GM19351 (cell line): ENCODE measurements at regions not wholly inside any gene's neighbourhood (a gene's known extent, or its start where the extent isn't known, plus 50 kb on each side); places are given as distances from the start of the nearest gene placed in this dataset.

ENCODE experiments used
- ATAC-seq: cut with Tn5 transposase; IDR thresholded peaks from one replicate; pipeline ENCODE4 v1.9.1; 2021; ENCODE audit warnings: mild to moderate bottlenecking, moderate library complexity; ENCODE audit not compliant: unreplicated experiment

DNA sequence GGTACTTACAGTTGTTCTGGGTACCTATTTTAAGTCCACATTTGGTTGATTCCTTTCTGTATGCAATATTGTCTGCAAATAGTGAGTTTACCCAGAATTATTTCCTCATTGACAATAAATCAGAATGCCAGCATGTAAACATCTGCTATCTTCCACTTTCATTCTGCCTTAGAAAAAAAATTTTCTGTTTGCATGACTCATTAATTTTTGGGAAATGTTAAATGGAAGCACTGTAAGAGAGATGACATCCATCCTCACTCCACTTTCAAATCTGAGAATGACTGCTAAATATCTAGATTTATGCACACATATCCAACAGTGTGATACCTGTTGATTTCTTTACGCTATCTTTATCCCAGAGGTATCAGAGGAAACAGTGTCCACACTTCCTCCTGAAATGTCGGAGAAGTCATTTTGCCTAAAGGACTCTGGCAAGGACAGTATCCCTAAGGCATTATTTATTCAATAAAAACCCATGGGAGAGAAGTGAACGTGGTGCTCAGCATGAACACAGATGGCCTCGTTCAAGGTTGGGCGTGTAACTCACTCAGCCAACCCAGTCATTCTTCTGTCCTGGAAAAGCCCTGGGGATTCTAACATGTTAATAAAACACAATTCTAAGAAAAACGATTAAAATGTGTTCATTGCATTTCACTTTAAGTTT, 780.9 kb downstream of the QKI start:
- no peak for ATAC-seq

DNA sequence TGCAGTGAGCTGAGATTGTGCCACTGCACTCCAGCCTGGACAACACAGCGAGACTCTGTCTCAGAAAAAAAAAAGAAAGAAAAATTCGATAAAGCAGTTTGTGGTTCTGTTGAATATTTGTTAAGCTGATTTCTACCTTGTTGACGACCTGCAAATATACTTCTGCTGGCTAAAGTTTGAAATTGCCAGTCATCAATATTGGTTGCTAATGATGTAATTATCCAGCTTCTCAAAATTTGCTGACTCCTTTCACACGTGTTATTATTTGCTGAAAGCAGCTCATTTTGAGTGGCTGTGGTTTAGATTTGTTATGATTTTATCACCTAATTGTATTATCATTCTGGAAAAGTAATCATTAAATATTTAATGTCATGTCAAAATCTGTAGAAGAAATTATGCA, 774.3 kb downstream of the QKI start:
- no peak for ATAC-seq

- no peak for ATAC-seq
Observed at GRCh38 chr6:164185471-164185871, 771.0 kb downstream of the QKI start.

- ATAC-seq = no peak
Observed at GRCh38 chr6:164184410-164184809, 769.9 kb downstream of the QKI start.

DNA sequence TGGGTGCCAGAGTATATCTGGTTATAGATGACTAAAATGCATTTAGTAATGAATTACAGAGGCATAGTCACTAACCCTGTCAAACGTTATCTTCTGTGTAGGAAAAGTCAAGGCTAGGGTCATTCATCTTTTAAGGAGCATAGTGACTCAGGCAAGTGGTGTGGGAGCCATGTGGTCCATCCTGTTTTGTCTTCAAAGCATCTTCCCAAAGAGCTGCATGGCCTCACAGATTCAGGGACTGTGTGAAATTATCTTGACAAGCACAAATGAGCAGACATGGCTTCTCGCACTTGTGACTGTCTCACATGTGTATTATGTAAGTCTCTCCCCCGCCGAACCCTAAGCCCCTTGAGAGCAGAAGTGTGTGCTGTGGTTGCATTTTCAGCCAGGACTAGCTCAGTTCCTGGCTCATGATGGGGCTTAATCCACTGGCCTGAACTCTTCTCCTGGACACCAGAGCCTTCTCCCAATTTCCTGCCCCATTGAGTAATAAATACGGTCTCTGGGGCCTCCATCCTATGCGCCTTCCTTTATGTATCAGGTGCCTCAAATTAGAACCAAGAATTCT, 769.1 kb downstream of the QKI start:
- ATAC-seq = no peak

DNA sequence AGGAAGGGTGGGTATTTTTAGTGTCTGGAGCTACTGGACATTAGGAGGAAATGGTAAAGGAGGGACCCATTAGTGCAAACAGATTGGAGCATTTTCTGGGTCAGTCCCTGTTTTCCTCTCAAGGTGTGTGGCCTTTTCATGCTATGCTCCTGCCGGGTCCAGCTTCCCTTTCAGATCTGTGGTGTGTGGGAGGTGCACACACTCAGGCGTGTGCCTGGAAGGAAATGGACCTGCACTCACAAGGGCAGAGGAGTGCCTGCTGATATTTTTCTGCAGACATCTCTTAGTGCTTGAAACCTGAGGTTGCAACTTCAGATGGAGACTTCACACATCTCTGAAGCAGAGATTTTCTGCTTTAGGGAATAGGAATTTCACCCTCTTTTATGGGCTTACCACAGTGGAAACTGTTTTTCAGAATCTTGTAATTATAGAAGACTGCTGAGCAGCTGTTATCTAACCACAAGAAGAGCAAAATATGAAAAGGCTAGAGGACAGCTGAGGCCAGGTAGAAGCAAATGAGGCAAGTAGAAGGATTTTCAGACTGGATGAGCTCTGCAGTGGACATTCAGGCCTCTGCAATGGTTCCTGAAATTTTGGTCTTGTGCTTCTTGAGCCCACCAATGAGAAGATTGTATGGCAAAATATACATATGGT, 764.3 kb downstream of the QKI start:
- no peak for ATAC-seq

- no peak for ATAC-seq
Observed at GRCh38 chr6:164169355-164169754, 754.8 kb downstream of the QKI start.

DNA sequence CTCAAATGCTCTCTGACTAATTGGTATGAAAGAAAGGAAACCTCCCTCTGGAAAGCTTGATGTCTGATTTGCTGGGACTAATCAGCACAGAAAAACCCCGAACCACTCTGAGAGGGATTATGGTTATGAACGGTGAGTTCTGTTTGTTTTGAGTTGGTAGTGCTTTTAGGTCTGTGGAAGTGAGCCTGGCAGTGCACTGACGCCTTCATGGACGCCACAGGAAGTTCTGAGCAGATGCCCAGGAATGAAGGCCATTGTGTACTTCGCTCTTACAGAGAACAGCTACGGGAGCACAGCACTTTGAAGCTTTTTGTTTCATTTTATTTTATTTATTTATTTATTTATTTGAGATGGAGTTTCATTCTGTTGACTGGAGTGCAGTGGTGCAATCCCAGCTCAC, 754.1 kb downstream of the QKI start:
- ATAC-seq = no peak

DNA sequence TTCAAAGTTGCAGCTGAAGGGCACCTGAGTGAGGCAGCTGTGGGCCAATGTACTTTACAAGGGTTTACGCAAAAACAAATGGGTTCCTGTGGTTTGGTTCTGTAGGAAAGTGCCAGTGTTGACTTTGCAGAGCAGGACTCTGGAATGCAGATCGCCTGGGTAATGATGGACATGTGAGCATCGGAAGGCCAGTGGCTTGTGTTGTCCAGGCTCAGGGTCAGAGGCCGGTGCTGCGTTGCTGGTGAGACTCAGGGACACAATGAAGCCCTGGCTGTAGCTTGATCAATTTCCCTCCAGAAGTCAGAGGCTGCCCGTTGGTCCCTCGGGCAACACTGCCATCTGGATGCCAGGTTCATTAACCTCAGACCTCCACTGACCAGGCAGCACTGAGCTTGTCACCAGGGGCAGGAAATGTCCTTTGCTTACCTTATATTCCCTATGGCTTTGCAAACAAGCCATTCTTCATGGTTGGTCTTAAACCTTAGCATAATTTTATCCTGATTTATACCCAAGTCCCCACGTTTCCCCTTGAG, 753.4 kb downstream of the QKI start:
- no peak for ATAC-seq

- no peak for ATAC-seq
Observed at GRCh38 chr6:164166996-164167395, 752.5 kb downstream of the QKI start.

- ATAC-seq = no peak
Observed at GRCh38 chr6:164166515-164166914, 752.0 kb downstream of the QKI start.

DNA sequence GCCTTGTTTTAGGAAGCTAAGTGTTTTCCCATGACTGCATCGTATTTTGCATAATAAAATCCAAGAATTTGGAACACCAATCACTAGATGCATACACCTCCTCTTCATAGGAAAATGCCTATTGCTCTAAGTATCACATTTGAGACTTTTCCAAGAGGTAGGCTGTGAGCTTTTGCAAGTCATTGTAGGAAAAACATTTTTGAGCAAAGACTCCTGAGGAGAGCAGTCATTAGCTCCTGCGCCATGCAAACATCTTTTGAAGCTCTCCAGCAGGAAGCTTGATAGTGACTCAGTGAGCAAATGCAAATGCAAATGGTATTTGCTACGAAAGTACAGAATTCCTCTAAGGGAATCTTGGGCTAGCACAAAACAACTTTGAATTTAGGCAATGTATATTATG, 750.4 kb downstream of the QKI start:
- ATAC-seq = no peak

- ATAC-seq = no peak
Observed at GRCh38 chr6:164163239-164163638, 748.7 kb downstream of the QKI start.

DNA sequence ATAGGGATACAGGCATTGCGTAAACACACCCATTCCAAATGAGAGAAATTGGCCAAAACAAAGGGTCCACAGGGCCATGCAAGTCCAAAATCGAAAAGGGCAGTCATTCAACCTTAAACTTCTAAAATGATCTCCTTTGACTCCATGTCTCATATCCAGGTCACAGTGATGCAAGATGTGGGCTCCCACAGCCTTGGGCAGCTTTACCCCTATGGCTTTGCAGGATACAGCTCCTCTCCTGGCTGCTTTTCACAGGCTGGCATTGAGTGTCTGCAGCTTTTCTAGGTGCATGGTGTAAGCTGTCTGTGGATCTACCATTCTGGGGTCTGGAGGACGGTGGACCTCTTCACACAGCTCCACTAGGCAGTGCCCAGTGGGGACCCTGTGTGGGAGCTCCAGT, 744.5 kb downstream of the QKI start:
- ATAC-seq = no peak

DNA sequence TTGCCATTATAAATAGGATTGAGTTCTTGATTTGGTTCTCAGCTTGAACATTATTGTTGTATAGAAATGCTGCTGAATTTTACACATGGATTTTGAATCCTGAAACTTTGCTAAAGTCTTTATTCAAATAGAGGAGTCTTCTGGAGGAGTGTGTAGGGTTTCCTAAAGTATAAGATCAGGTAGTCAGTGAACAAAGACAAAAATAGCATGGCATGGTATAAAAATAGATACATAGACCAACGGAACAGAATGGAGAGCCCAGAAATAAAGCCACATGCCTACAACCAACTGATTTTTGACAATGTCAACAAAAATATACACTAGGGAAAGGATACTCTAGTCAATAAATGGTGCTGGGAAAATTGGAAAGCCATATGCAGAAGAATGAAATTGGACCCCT, 740.1 kb downstream of the QKI start:
- no peak for ATAC-seq

DNA sequence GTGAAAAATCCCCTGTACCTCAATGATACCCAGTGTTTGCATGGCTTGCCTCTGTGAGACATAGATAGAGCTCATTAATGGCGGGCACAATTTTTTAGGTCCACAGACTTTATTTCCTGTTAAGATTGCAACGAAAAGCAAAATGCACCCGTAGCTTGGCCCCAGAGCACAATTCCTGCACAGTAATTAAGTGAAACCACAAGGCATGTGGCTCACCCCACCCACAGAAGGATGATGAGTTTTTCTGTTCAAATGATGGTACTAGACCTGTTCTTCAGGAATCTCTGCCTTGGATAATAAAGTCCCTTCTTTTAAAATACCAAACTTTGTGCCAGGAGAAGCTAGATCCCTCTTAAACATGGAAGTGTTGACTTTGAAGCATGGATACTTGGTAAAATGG, 738.1 kb downstream of the QKI start:
- ATAC-seq = no peak

GRCh38 chr6:164151161-164152120, 736.9 kb downstream of the QKI start:
- ATAC-seq = no peak

- no peak for ATAC-seq
Observed at GRCh38 chr6:164150232-164150631, 735.7 kb downstream of the QKI start.

- no peak for ATAC-seq
Observed at GRCh38 chr6:164148788-164149187, 734.3 kb downstream of the QKI start.

GRCh38 chr6:164144316-164144715, 729.8 kb downstream of the QKI start:
- no peak for ATAC-seq

- no peak for ATAC-seq
Observed at GRCh38 chr6:164142322-164142721, 727.8 kb downstream of the QKI start.
